Left lung (tissue), 4 donors: ENCODE measurements at regions not wholly inside any gene's neighbourhood (a gene's known extent, or its start where the extent isn't known, plus 50 kb on each side); places are given as distances from the start of the nearest gene placed in this dataset.

Source experiments
- ATAC-seq: fragments of 200-7000 bp; cut with Tn5 transposase; one replicate; pipeline ENCODE4 v1.9.1; 2020; ENCODE audit warnings: moderate library complexity
- DNase-seq, 4 donors: peaks; one replicate each; pipeline ENCODE4 v3.0.0-alpha.2; 2013 to 2020
- H3K27ac ChIP-seq, 2 donors: fragments of 200-600 bp; sonication (generic) in 1 of 2; one replicate each; pipeline versions ENCODE4 v1.5.0 to v1.8.0; 2020 to 2021
- H3K27me3 ChIP-seq, 2 donors: fragments of 200-600 bp; sonication (generic) in 1 of 2; one replicate each; pipeline versions ENCODE4 v1.5.0 to v1.8.0; 2020 to 2021
- H3K36me3 ChIP-seq, 2 donors: fragments of 200-600 bp; sonication (generic) in 1 of 2; one replicate each; pipeline versions ENCODE4 v1.5.0 to v1.8.0; 2020 to 2021
- H3K4me1 ChIP-seq, 2 donors: fragments of 200-600 bp; one replicate each; pipeline ENCODE4 v1.8.0; 2021
- H3K4me3 ChIP-seq, 2 donors: fragments of 200-600 bp; sonication (generic) in 1 of 2; one replicate each; pipeline versions ENCODE4 v1.5.0 to v1.8.0; 2020 to 2021; ENCODE audit warnings: mild to moderate bottlenecking in 1 of 2
- H3K9me3 ChIP-seq, 2 donors: fragments of 200-600 bp; sonication (generic) in 1 of 2; one replicate each; pipeline versions ENCODE4 v1.5.0 to v1.8.0; 2020 to 2021
- intact Hi-C, 2 donors: fragments of 100-400 bp; cut with DNase I; formaldehyde crosslinking; loops; one replicate each; pipeline versions ENCODE4 v1.11.2 to v1.14.2; 2022
- TF ChIP-seq, protein P1 (sequence below), 2 donors: fragments of 200-600 bp; sonication (generic) in 1 of 2; IDR thresholded peaks; one replicate each; pipeline versions ENCODE4 v1.5.0 to v1.8.0; 2021; ENCODE audit warnings: antibody characterized with exemption in 2 of 2
- donor health status: DM: no; HTN: yes; CAD: no.
- donor health status: DM: no; HTN: no; CAD: no.

DNA sequence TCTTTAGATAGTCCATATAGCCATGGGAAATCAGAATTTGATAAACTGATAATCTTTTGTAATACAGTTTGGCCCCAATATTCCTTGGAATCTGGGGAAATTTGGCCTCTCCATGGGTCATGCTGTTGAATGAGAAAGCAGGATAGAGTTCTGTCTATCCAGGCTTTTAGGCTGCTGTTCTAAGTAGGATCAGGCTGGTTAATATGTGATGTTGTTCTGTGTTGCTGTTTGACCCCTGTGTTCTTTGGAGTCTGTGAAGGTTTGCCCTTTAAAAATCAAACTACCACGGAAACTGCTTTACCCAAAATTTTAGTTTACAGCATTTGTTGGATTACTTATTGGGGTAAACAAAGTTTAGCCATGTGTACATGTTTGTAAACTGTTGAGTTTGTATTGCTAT, 114.5 kb downstream of the ZNF330 start:
- intact Hi-C loops: no loop called here
- H3K4me3 ChIP-seq: no peak overlapping the region
- TF ChIP-seq, protein P1, sequence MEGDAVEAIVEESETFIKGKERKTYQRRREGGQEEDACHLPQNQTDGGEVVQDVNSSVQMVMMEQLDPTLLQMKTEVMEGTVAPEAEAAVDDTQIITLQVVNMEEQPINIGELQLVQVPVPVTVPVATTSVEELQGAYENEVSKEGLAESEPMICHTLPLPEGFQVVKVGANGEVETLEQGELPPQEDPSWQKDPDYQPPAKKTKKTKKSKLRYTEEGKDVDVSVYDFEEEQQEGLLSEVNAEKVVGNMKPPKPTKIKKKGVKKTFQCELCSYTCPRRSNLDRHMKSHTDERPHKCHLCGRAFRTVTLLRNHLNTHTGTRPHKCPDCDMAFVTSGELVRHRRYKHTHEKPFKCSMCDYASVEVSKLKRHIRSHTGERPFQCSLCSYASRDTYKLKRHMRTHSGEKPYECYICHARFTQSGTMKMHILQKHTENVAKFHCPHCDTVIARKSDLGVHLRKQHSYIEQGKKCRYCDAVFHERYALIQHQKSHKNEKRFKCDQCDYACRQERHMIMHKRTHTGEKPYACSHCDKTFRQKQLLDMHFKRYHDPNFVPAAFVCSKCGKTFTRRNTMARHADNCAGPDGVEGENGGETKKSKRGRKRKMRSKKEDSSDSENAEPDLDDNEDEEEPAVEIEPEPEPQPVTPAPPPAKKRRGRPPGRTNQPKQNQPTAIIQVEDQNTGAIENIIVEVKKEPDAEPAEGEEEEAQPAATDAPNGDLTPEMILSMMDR (IDR thresholded peaks at IDR 0.05): no peak

DNA sequence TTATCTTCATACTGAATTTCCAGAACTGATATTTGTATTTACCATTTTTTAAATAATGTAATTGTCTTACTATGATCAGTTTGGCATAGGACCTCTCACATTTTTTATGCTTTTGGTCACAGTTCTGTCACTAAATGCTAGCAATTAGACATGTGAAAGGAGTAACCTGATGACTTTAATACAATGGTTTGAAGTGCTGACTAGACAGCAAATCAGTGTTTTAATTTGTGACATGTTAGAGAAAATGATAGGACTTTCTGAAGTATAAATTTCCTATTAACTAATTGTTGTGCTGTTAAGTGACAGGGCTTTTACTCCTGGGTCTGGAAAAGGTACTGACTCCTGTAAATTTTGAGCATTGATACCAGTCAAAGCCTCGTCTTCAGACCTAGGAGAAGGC, 117.5 kb downstream of the ZNF330 start:
- H3K4me1 ChIP-seq: peaks cover 0 to 3% of the 10 kb centered on the region in 2 donors
- no peak overlapping the region for H3K27ac ChIP-seq
- no peaks in the 10 kb centered on the region for H3K36me3 ChIP-seq
- intact Hi-C loops: no loop called here
- no peak overlapping the region for H3K4me3 ChIP-seq
- no peaks in the 10 kb centered on the region for H3K9me3 ChIP-seq
- DNase-seq: no peak
- peaks cover 0 to 15% of the 10 kb centered on the region in 2 donors for H3K27me3 ChIP-seq
- TF ChIP-seq, protein P1 (IDR thresholded peaks at IDR 0.05): no peak
- no peak for ATAC-seq

More for the DNA sequence above, 114.5 kb downstream of the ZNF330 start:
- H3K27me3 ChIP-seq: peaks cover 0 to 36% of the 10 kb centered on the region in 2 donors
- no peak overlapping the region for H3K27ac ChIP-seq
- no peaks in the 10 kb centered on the region for H3K36me3 ChIP-seq
- no peak for ATAC-seq
- no peaks in the 10 kb centered on the region for H3K9me3 ChIP-seq
- no peak for DNase-seq
- peaks cover 0 to 3% of the 10 kb centered on the region in 2 donors for H3K4me1 ChIP-seq

DNA sequence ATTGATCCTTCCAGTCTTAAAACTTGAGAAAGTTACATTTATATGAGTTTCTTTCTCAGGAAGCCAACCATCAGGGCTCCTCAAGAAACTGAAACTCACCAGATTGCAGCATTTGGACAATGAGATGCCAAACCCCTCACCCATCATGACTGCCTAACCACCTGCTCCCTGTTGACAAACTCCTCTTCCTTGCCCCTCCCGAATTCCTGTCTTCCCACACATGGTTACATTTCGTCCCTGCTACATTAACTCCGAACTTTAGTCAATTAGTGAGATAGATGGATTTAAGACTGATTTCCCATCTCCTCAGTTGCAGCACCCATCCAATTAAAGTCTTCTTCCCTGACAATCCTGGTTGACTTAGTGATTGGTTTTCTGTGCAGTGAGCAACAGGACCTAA, 118.7 kb downstream of the ZNF330 start:
- TF ChIP-seq, protein P1 (IDR thresholded peaks at IDR 0.05): no peak
- H3K4me3 ChIP-seq: no peak overlapping the region
- peaks cover 0 to 3% of the 10 kb centered on the region in 2 donors for H3K27me3 ChIP-seq
- H3K36me3 ChIP-seq: no peaks in the 10 kb centered on the region
- H3K27ac ChIP-seq: no peak overlapping the region
- DNase-seq (no peak), ATAC-seq (no peak)
- intact Hi-C loops: no loop called here
- no peaks in the 10 kb centered on the region for H3K4me1 ChIP-seq
- H3K9me3 ChIP-seq: no peaks in the 10 kb centered on the region

DNA sequence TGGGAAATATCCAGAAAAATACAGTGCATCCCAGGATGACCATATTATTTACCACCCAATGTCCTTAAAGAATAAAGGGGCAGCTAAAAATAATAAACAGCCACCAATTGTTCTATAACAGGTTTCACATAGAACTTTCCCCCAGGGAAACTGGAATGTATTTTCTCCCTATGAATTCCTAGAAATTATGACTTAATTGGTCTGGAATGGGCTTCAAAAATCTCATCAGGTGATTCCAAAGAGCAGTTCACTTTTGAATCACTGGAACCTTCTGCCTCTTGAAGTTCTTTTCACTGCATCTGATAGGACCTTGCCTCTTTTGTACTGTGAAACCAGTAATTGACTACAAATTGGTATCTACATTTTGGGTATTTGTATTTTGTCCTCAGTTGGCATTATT, 119.3 kb downstream of the ZNF330 start:
- Histone ChIP-seq H3K4me3 (no peak overlapping the region), H3K36me3 (no peaks in the 10 kb centered on the region), H3K27ac (no peak overlapping the region), H3K27me3 (no peaks in the 10 kb centered on the region), H3K4me1 (no peaks in the 10 kb centered on the region), H3K9me3 (no peaks in the 10 kb centered on the region)
- DNase-seq (no peak), ATAC-seq (no peak)
- TF ChIP-seq, protein P1 (IDR thresholded peaks at IDR 0.05): no peak
- intact Hi-C loops: loop anchor here in 1 of 2 donors (10.0 kb wide), 1 partner anchor 375 kb away; no protein-coding TSS in a partner anchor

DNA sequence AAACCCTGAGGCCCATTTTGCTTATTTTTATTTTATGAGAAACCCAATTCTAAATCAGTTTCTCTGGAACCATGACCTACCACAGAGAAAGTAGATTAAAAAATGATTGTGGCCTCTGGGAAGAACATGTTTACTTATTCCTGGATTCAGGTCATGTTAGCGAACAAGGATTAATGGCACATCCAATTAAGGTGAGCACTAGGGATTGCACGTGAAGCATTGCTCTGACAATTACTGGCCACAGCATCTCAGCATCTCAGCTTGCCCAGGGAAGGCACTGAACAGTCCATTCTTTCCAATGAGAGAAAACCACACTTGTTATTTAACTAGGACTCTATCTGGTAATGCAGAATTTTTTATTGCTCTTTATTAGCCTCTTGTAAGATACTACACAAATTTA, 119.8 kb downstream of the ZNF330 start:
- H3K9me3 ChIP-seq: no peaks in the 10 kb centered on the region
- no peak for ATAC-seq
- no peak overlapping the region for H3K27ac ChIP-seq
- no peaks in the 10 kb centered on the region for H3K27me3 ChIP-seq
- no peaks in the 10 kb centered on the region for H3K4me1 ChIP-seq
- no peaks in the 10 kb centered on the region for H3K36me3 ChIP-seq
- TF ChIP-seq, protein P1 (IDR thresholded peaks at IDR 0.05): no peak
- no peak for DNase-seq
- intact Hi-C loops: loop anchor here in 1 of 2 donors (10.0 kb wide), 1 partner anchor 374 kb away; no protein-coding TSS in a partner anchor
- H3K4me3 ChIP-seq: no peak overlapping the region
